DMS53 treated with DMSO at 0.1 percent for 48 hours (cell line): ENCODE measurements at regions not wholly inside any gene's neighbourhood (a gene's known extent, or its start where the extent isn't known, plus 50 kb on each side); places are given as distances from the start of the nearest gene placed in this dataset.

Experiments
- DNase-seq: peaks from one replicate; lab custom pipeline; 2025; ENCODE audit not compliant: unreplicated experiment; lab: John Stamatoyannopoulos, UW

GRCh38 chr18:70468861-70469547, 180.2 kb downstream of the SOCS6 start:
- DNase-seq: no peak

GRCh38 chr18:70464343-70465114, 175.7 kb downstream of the SOCS6 start:
- peak; percentile 91 for DNase-seq

GRCh38 chr18:70463085-70463484, 174.2 kb downstream of the SOCS6 start:
- DNase-seq: no peak

- DNase-seq: no peak
Observed at GRCh38 chr18:70462078-70462439, 173.2 kb downstream of the SOCS6 start.

- DNase-seq: no peak
Observed at GRCh38 chr18:70461323-70462077, 172.7 kb downstream of the SOCS6 start.

GRCh38 chr18:70459731-70460130, 170.9 kb downstream of the SOCS6 start:
- DNase-seq: no peak

GRCh38 chr18:70459251-70459650, 170.4 kb downstream of the SOCS6 start:
- no peak for DNase-seq

- no peak for DNase-seq
Observed at GRCh38 chr18:70457788-70458187, 168.9 kb downstream of the SOCS6 start.

GRCh38 chr18:70457223-70457622, 168.4 kb downstream of the SOCS6 start:
- no peak for DNase-seq

GRCh38 chr18:70456376-70456775, 167.5 kb downstream of the SOCS6 start:
- no peak for DNase-seq

- no peak for DNase-seq
Observed at GRCh38 chr18:70455731-70456130, 166.9 kb downstream of the SOCS6 start.

- peak; percentile 82 for DNase-seq
Observed at GRCh38 chr18:70454704-70455322, 166.0 kb downstream of the SOCS6 start.

GRCh38 chr18:70453058-70453775, 164.4 kb downstream of the SOCS6 start:
- DNase-seq: no peak

GRCh38 chr18:70452501-70452900, 163.7 kb downstream of the SOCS6 start:
- DNase-seq: no peak

GRCh38 chr18:70450426-70451253, 161.8 kb downstream of the SOCS6 start:
- peak; percentile 13 for DNase-seq

GRCh38 chr18:70448588-70448987, 159.7 kb downstream of the SOCS6 start:
- DNase-seq: no peak

GRCh38 chr18:70446063-70446462, 157.2 kb downstream of the SOCS6 start:
- DNase-seq: no peak

- no peak for DNase-seq
Observed at GRCh38 chr18:70442933-70443332, 154.1 kb downstream of the SOCS6 start.

- no peak for DNase-seq
Observed at GRCh38 chr18:70432804-70433400, 144.1 kb downstream of the SOCS6 start.
